Karpas-422 (cell line): ENCODE measurements at regions not wholly inside any gene's neighbourhood (a gene's known extent, or its start where the extent isn't known, plus 50 kb on each side); places are given as distances from the start of the nearest gene placed in this dataset.
"Not testable (repeated sequence)": the region's sequence is repeated elsewhere in the genome, so short reads cannot be mapped to it uniquely, and the experiment has no call there.

Experiments used
- DNase-seq: peaks from one replicate; pipeline ENCODE4 v3.0.0-alpha.2; 2015
- H2AFZ ChIP-seq: fragments of 200-600 bp; sonication (generic); 2 replicates; pipeline ENCODE4 v1.6.1; 2014; ENCODE audit warnings: antibody characterized with exemption, low read length, mixed read lengths
- H3K27ac ChIP-seq: fragments of 200-600 bp; sonication (generic); 2 replicates; pipeline ENCODE4 v1.5.1; 2014; ENCODE audit warnings: mild to moderate bottlenecking, low read length, moderate library complexity
- H3K27me3 ChIP-seq: fragments of 200-600 bp; sonication (generic); 2 replicates; pipeline ENCODE4 v1.6.1; 2014; ENCODE audit warnings: low read length, mixed read lengths
- H3K36me3 ChIP-seq: fragments of 200-600 bp; sonication (generic); 2 replicates; pipeline ENCODE4 v1.6.1; 2014; ENCODE audit warnings: low read length, mixed read lengths; ENCODE audit not compliant: insufficient read depth
- H3K4me1 ChIP-seq: fragments of 200-600 bp; sonication (generic); 2 replicates; pipeline ENCODE4 v1.6.1; 2014; ENCODE audit warnings: mild to moderate bottlenecking, low read length, mixed read lengths
- H3K4me2 ChIP-seq: fragments of 200-600 bp; sonication (generic); 2 replicates; pipeline ENCODE4 v1.6.1; 2014; ENCODE audit warnings: low read length, low read depth, mild to moderate bottlenecking; ENCODE audit not compliant: poor library complexity, severe bottlenecking
- H3K4me3 ChIP-seq: fragments of 200-600 bp; sonication (generic); 2 replicates; pipeline ENCODE4 v1.5.1; 2014; ENCODE audit warnings: mild to moderate bottlenecking, antibody characterized with exemption, low read length, mixed read lengths
- H3K79me2 ChIP-seq: fragments of 200-600 bp; sonication (generic); 2 replicates; pipeline ENCODE4 v1.6.1; 2014; ENCODE audit warnings: mild to moderate bottlenecking, low read length, mixed read lengths
- H3K9ac ChIP-seq: fragments of 200-600 bp; sonication (generic); 2 replicates; pipeline ENCODE4 v1.6.0; 2014; ENCODE audit warnings: low read length
- H3K9me2 ChIP-seq: fragments of 200-600 bp; sonication (generic), shearing (Covaris generic); replicated peaks from 2 replicates; pipeline ENCODE4 v1.6.0; 2014; ENCODE audit warnings: mild to moderate bottlenecking, low read length, moderate library complexity; ENCODE audit not compliant: insufficient read depth
- H3K9me3 ChIP-seq: fragments of 300-700, 200-600 bp; sonication (generic); 2 replicates; pipeline ENCODE4 v1.6.1; 2014; ENCODE audit warnings: low read length, mixed read lengths
- H4K20me1 ChIP-seq: fragments of 200-600 bp; sonication (generic); 2 replicates; pipeline ENCODE4 v1.6.1; 2014; ENCODE audit warnings: mild to moderate bottlenecking, antibody characterized with exemption, low read length, low read depth; ENCODE audit not compliant: insufficient read depth

GRCh38 chr5:164137095-164137494 is 631.7 kb downstream of the MAT2B start:
- no peaks in the 10 kb centered on the region for H3K9me2 ChIP-seq
- no peak for DNase-seq
- no peak overlapping the region for H3K27ac ChIP-seq

GRCh38 chr5:164139423-164139822 is 634.0 kb downstream of the MAT2B start:
- H3K4me2 ChIP-seq: no peak overlapping the region
- H3K9ac ChIP-seq: no peak overlapping the region
- peaks cover 10% of the 10 kb centered on the region for H3K9me3 ChIP-seq
- H3K27me3 ChIP-seq: no peaks in the 10 kb centered on the region
- H3K9me2 ChIP-seq: no peaks in the 10 kb centered on the region
- no peaks in the 10 kb centered on the region for H4K20me1 ChIP-seq
- DNase-seq: no peak
- H3K4me3 ChIP-seq: no peak overlapping the region
- H3K27ac ChIP-seq: no peak overlapping the region
- H3K79me2 ChIP-seq: no peaks in the 10 kb centered on the region
- H3K36me3 ChIP-seq: no peaks in the 10 kb centered on the region
- no peak overlapping the region for H2AFZ ChIP-seq
- no peaks in the 10 kb centered on the region for H3K4me1 ChIP-seq

More at GRCh38 chr5:164137095-164137494, 631.7 kb downstream of the MAT2B start:
- Histone ChIP-seq H3K36me3 (no peaks in the 10 kb centered on the region), H4K20me1 (no peaks in the 10 kb centered on the region), H3K9me3 (peaks cover 10% of the 10 kb centered on the region), H3K4me2 (no peak overlapping the region), H3K27me3 (no peaks in the 10 kb centered on the region), H3K9ac (no peak overlapping the region), H3K4me1 (no peaks in the 10 kb centered on the region), H2AFZ (no peak overlapping the region), H3K4me3 (no peak overlapping the region), H3K79me2 (no peaks in the 10 kb centered on the region)

- Histone ChIP-seq H3K9me3 (no peaks in the 10 kb centered on the region; the same call in 1 of the 2 replicates), H3K27me3 (no peaks in the 10 kb centered on the region), H3K4me2 (no peak overlapping the region), H2AFZ (no peak overlapping the region), H3K79me2 (no peaks in the 10 kb centered on the region), H3K9ac (no peak overlapping the region), H3K4me3 (no peak overlapping the region), H3K9me2 (no peaks in the 10 kb centered on the region), H3K4me1 (no peaks in the 10 kb centered on the region), H3K36me3 (no peaks in the 10 kb centered on the region), H3K27ac (no peak overlapping the region), H4K20me1 (no peaks in the 10 kb centered on the region)
- no peak for DNase-seq
These were observed 640.0 kb downstream of the MAT2B start for GRCh38 chr5:164145458-164145857.

- Histone ChIP-seq H3K36me3 (no peaks in the 10 kb centered on the region), H4K20me1 (no peaks in the 10 kb centered on the region), H3K4me1 (no peaks in the 10 kb centered on the region)
These were observed 640.8 kb downstream of the MAT2B start for GRCh38 chr5:164146223-164146622.

GRCh38 chr5:164148292-164148691 is 642.9 kb downstream of the MAT2B start:
- no peak overlapping the region for H3K4me2 ChIP-seq

More at GRCh38 chr5:164146223-164146622, 640.8 kb downstream of the MAT2B start:
- H3K9me2 ChIP-seq: no peaks in the 10 kb centered on the region
- no peaks in the 10 kb centered on the region for H3K27me3 ChIP-seq
- H3K79me2 ChIP-seq: no peaks in the 10 kb centered on the region
- H3K27ac ChIP-seq: no peak overlapping the region
- H2AFZ ChIP-seq: no peak overlapping the region
- no peak overlapping the region for H3K9ac ChIP-seq
- no peak overlapping the region for H3K4me2 ChIP-seq
- no peak overlapping the region for H3K4me3 ChIP-seq
- no peaks in the 10 kb centered on the region; the same call in 1 of the 2 replicates for H3K9me3 ChIP-seq
- DNase-seq: no peak

GRCh38 chr5:164152539-164152938 is 647.1 kb downstream of the MAT2B start:
- H3K4me3 ChIP-seq, H3K27ac ChIP-seq, H3K36me3 ChIP-seq, DNase-seq, H3K9me2 ChIP-seq, H2AFZ ChIP-seq, H3K27me3 ChIP-seq, H3K4me1 ChIP-seq, H3K9ac ChIP-seq, H3K4me2 ChIP-seq, H3K79me2 ChIP-seq, H4K20me1 ChIP-seq, H3K9me3 ChIP-seq: not testable (repeated sequence)

More at GRCh38 chr5:164148292-164148691, 642.9 kb downstream of the MAT2B start:
- H3K27ac ChIP-seq: no peak overlapping the region
- H3K9me2 ChIP-seq: no peaks in the 10 kb centered on the region
- H3K9me3 ChIP-seq: no peaks in the 10 kb centered on the region; the same call in 1 of the 2 replicates
- no peaks in the 10 kb centered on the region for H4K20me1 ChIP-seq
- no peaks in the 10 kb centered on the region for H3K27me3 ChIP-seq
- H3K4me3 ChIP-seq: no peak overlapping the region
- H3K79me2 ChIP-seq: no peaks in the 10 kb centered on the region
- DNase-seq: no peak
- no peaks in the 10 kb centered on the region for H3K36me3 ChIP-seq
- H3K9ac ChIP-seq: no peak overlapping the region
- no peaks in the 10 kb centered on the region for H3K4me1 ChIP-seq
- H2AFZ ChIP-seq: no peak overlapping the region

- H4K20me1 ChIP-seq: no peaks in the 10 kb centered on the region
- no peaks in the 10 kb centered on the region for H3K4me1 ChIP-seq
- no peaks in the 10 kb centered on the region for H3K79me2 ChIP-seq
- H3K4me3 ChIP-seq: no peak overlapping the region
- H2AFZ ChIP-seq: no peak overlapping the region
- no peaks in the 10 kb centered on the region for H3K9me2 ChIP-seq
- no peak overlapping the region for H3K27ac ChIP-seq
- peaks cover 7% of the 10 kb centered on the region; the same call in 1 of the 2 replicates for H3K9me3 ChIP-seq
- no peak overlapping the region for H3K9ac ChIP-seq
- DNase-seq: no peak
- H3K36me3 ChIP-seq: no peaks in the 10 kb centered on the region
- no peaks in the 10 kb centered on the region for H3K27me3 ChIP-seq
- H3K4me2 ChIP-seq: no peak overlapping the region
These were observed 648.2 kb downstream of the MAT2B start for GRCh38 chr5:164153469-164154172.

GRCh38 chr5:164170814-164171213 is 665.4 kb downstream of the MAT2B start:
- Histone ChIP-seq H2AFZ (no peak overlapping the region), H3K79me2 (no peaks in the 10 kb centered on the region), H3K4me2 (no peak overlapping the region), H3K9ac (no peak overlapping the region), H3K9me3 (no peaks in the 10 kb centered on the region), H3K36me3 (no peaks in the 10 kb centered on the region), H3K9me2 (no peaks in the 10 kb centered on the region; the same call in 1 of the 2 replicates), H4K20me1 (no peaks in the 10 kb centered on the region), H3K27ac (no peak overlapping the region), H3K27me3 (no peaks in the 10 kb centered on the region), H3K4me1 (no peaks in the 10 kb centered on the region), H3K4me3 (no peak overlapping the region)
- DNase-seq: no peak
